ENCODE measurements at regions not wholly inside any gene's neighbourhood (a gene's known extent, or its start where the extent isn't known, plus 50 kb on each side); places are given as distances from the start of the nearest gene placed in this dataset.

DNA sequence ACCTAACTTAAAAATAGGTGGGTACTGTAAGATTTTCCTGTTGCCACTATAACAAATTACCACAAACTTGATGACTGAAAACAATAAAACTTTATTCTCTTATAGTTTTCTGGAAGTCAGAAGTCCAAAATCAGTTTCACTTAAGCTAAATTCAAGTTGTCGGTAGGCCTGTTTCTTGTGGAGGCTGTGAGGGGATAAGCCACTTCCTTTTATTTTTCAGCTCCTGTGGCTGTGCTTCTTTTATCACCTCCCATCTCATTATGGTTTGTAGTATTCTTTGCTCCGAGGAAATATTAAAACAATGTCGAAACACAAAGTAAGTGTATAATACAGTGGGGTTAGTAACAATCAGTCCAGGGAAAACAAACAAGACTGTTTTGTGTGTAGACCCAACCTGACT, 610.5 kb upstream of the TECRL start:
- no peak for TF ChIP-seq CTCF (IDR thresholded peaks at IDR 0.05)
- Mint-ChIP-seq H3K4me3 (no peak overlapping the region), H3K9me3 (peaks cover 0 to 3% (median 0%) of the 10 kb centered on the region in 7 donors), H3K36me3 (no peaks in the 10 kb centered on the region), H3K27me3 (ENCODE audit: low read depth in 3 of 3) (no peaks in the 10 kb centered on the region), H3K27ac (no peak overlapping the region), H3K4me1 (peaks cover 2% of the 10 kb centered on the region)
- Histone ChIP-seq H3K79me2 (ENCODE audit: insufficient read depth, low read length) (no peaks in the 10 kb centered on the region), H3K9ac (ENCODE audit: insufficient read depth, low read length, poor library complexity, severe bottlenecking) (no peak overlapping the region), H3K27me3 (ENCODE audit: control insufficient read depth in 2 of 2, insufficient read depth in 2 of 2, low read length in 2 of 2) (no peaks in the 10 kb centered on the region), H3K4me2 (replicated peaks; ENCODE audit: extremely low read depth, low read length, poor library complexity, severe bottlenecking) (no peak overlapping the region), H3K4me1 (ENCODE audit: control insufficient read depth in 1 of 2, insufficient read depth in 2 of 2, low read length in 2 of 2) (peaks cover 0 to 4% of the 10 kb centered on the region in 2 donors), H4K20me1 (ENCODE audit: insufficient read depth, low read length) (no peaks in the 10 kb centered on the region), H3K4me3 (replicated peaks in 1 of 3; ENCODE audit: low read depth in 2 of 3, low read length in 3 of 3) (no peak overlapping the region), H3K27ac (ENCODE audit: low read depth in 1 of 2, low read length in 2 of 2) (no peak overlapping the region), H3K9me3 (replicated peaks in 1 of 2; ENCODE audit: control insufficient read depth in 1 of 2, insufficient read depth in 1 of 2, low read length in 2 of 2) (no peaks in the 10 kb centered on the region), H3K36me3 (replicated peaks in 1 of 2; ENCODE audit: control insufficient read depth in 1 of 2, insufficient read depth in 2 of 2, low read length in 2 of 2) (no peaks in the 10 kb centered on the region), H2AFZ (ENCODE audit: insufficient read depth, low read depth, low read length, poor library complexity, severe bottlenecking) (no peak overlapping the region)
- no peak for DNase-seq
- no CpG with 5 or more reads among the region's 3 CpGs for WGBS (ENCODE audit: insufficient coverage)
- intact Hi-C loops (cut with micrococcal nuclease) = no loop called here

- Histone ChIP-seq H3K27ac (ENCODE audit: low read depth in 1 of 2, low read length in 2 of 2) (no peak overlapping the region), H3K27me3 (ENCODE audit: control insufficient read depth in 2 of 2, insufficient read depth in 2 of 2, low read length in 2 of 2) (no peaks in the 10 kb centered on the region), H3K4me3 (replicated peaks in 1 of 3; ENCODE audit: low read depth in 2 of 3, low read length in 3 of 3) (no peak overlapping the region), H3K36me3 (replicated peaks in 1 of 2; ENCODE audit: control insufficient read depth in 1 of 2, insufficient read depth in 2 of 2, low read length in 2 of 2) (no peaks in the 10 kb centered on the region), H3K79me2 (ENCODE audit: insufficient read depth, low read length) (no peaks in the 10 kb centered on the region), H3K9me3 (replicated peaks in 1 of 2; ENCODE audit: control insufficient read depth in 1 of 2, insufficient read depth in 1 of 2, low read length in 2 of 2) (no peaks in the 10 kb centered on the region), H2AFZ (ENCODE audit: insufficient read depth, low read depth, low read length, poor library complexity, severe bottlenecking) (no peak overlapping the region), H3K9ac (ENCODE audit: insufficient read depth, low read length, poor library complexity, severe bottlenecking) (no peak overlapping the region), H3K4me1 (ENCODE audit: control insufficient read depth in 1 of 2, insufficient read depth in 2 of 2, low read length in 2 of 2) (peaks cover 0 to 4% of the 10 kb centered on the region in 2 donors), H4K20me1 (ENCODE audit: insufficient read depth, low read length) (no peaks in the 10 kb centered on the region), H3K4me2 (replicated peaks; ENCODE audit: extremely low read depth, low read length, poor library complexity, severe bottlenecking) (no peak overlapping the region)
- no peak for TF ChIP-seq CTCF (IDR thresholded peaks at IDR 0.05)
- Mint-ChIP-seq H3K4me1 (no peaks in the 10 kb centered on the region), H3K27me3 (ENCODE audit: low read depth in 3 of 3) (peaks cover 0 to 3% (median 0%) of the 10 kb centered on the region in 3 donors), H3K4me3 (no peak overlapping the region), H3K36me3 (no peaks in the 10 kb centered on the region), H3K9me3 (peaks cover 0 to 3% (median 0%) of the 10 kb centered on the region in 7 donors), H3K27ac (no peak overlapping the region)
- DNase-seq = no peak
- intact Hi-C loops (cut with micrococcal nuclease) = no loop called here
- no CpG with 5 or more reads among the region's 1 CpG for WGBS (ENCODE audit: insufficient coverage)
Measured at GRCh38 chr4:65018313-65018712, 609.1 kb upstream of the TECRL start.

All from CD14-positive monocyte (primary cell).